GM12874 (cell line): ENCODE measurements at regions not wholly inside any gene's neighbourhood (a gene's known extent, or its start where the extent isn't known, plus 50 kb on each side); places are given as distances from the start of the nearest gene placed in this dataset.

Experiments
- CTCF ChIP-seq: IDR thresholded peaks from 2 replicates; pipeline ENCODE4 v1.5.1; 2011; ENCODE audit warnings: low read depth, mild to moderate bottlenecking, control low read depth, low read length, moderate library complexity; ENCODE audit not compliant: insufficient read depth

- no peak for TF ChIP-seq CTCF
Observed at GRCh38 chr20:60957621-60958020, 294.4 kb upstream of the CDH4 start.

- TF ChIP-seq CTCF = no peak
Observed at GRCh38 chr20:60959971-60960370, 292.1 kb upstream of the CDH4 start.

GRCh38 chr20:60960500-60960899 lies 291.6 kb upstream of the CDH4 start:
- TF ChIP-seq CTCF = no peak

GRCh38 chr20:60961551-60961950 lies 290.5 kb upstream of the CDH4 start:
- no peak for TF ChIP-seq CTCF

GRCh38 chr20:60962367-60963045 lies 289.6 kb upstream of the CDH4 start:
- no peak for TF ChIP-seq CTCF

GRCh38 chr20:60963146-60963545 lies 288.9 kb upstream of the CDH4 start:
- no peak for TF ChIP-seq CTCF

- TF ChIP-seq CTCF = no peak
Observed at GRCh38 chr20:60964911-60965310, 287.1 kb upstream of the CDH4 start.

- no peak for TF ChIP-seq CTCF
Observed at GRCh38 chr20:60966031-60966430, 286.0 kb upstream of the CDH4 start.
